ENCODE measurements at regions not wholly inside any gene's neighbourhood (a gene's known extent, or its start where the extent isn't known, plus 50 kb on each side); places are given as distances from the start of the nearest gene placed in this dataset.

- TF ChIP-seq CTCF (IDR thresholded peaks at IDR 0.05; ENCODE audit: extremely low read depth, insufficient read depth, missing control alignments), result no peak
- no peak for DNase-seq (ENCODE audit: low spot score)
Observed at GRCh38 chr18:70420146-70420898, 131.5 kb downstream of the SOCS6 start.

GRCh38 chr18:70419526-70419925 is 130.7 kb downstream of the SOCS6 start:
- in situ Hi-C loops (cut with MboI; ENCODE audit: low pct_unique_long_range_greater_than_20kb, low sequenced_read_pairs, unreplicated experiment), result no loop called here
- no peak for TF ChIP-seq CTCF (IDR thresholded peaks at IDR 0.05; ENCODE audit: extremely low read depth, insufficient read depth, missing control alignments)
- DNase-seq (ENCODE audit: low spot score), result no peak

More at GRCh38 chr18:70420146-70420898, 131.5 kb downstream of the SOCS6 start:
- in situ Hi-C loops (cut with MboI; ENCODE audit: low pct_unique_long_range_greater_than_20kb, low sequenced_read_pairs, unreplicated experiment), result no loop called here

GRCh38 chr18:70418546-70419311 is 129.9 kb downstream of the SOCS6 start:
- DNase-seq (ENCODE audit: low spot score), result peak; percentile 49
- no peak for TF ChIP-seq CTCF (IDR thresholded peaks at IDR 0.05; ENCODE audit: extremely low read depth, insufficient read depth, missing control alignments)
- in situ Hi-C loops (cut with MboI; ENCODE audit: low pct_unique_long_range_greater_than_20kb, low sequenced_read_pairs, unreplicated experiment), result no loop called here

- TF ChIP-seq CTCF (IDR thresholded peaks at IDR 0.05; ENCODE audit: extremely low read depth, insufficient read depth, missing control alignments), result no peak
- in situ Hi-C loops (cut with MboI; ENCODE audit: low pct_unique_long_range_greater_than_20kb, low sequenced_read_pairs, unreplicated experiment), result no loop called here
- no peak for DNase-seq (ENCODE audit: low spot score)
Observed at GRCh38 chr18:70417847-70418246, 129.0 kb downstream of the SOCS6 start.

GRCh38 chr18:70416496-70416895 is 127.7 kb downstream of the SOCS6 start:
- in situ Hi-C loops (cut with MboI; ENCODE audit: low pct_unique_long_range_greater_than_20kb, low sequenced_read_pairs, unreplicated experiment), result no loop called here
- TF ChIP-seq CTCF (IDR thresholded peaks at IDR 0.05; ENCODE audit: extremely low read depth, insufficient read depth, missing control alignments), result no peak
- no peak for DNase-seq (ENCODE audit: low spot score)

- in situ Hi-C loops (cut with MboI; ENCODE audit: low pct_unique_long_range_greater_than_20kb, low sequenced_read_pairs, unreplicated experiment), result no loop called here
- TF ChIP-seq CTCF (IDR thresholded peaks at IDR 0.05; ENCODE audit: extremely low read depth, insufficient read depth, missing control alignments), result no peak
- no peak for DNase-seq (ENCODE audit: low spot score)
Observed at GRCh38 chr18:70415823-70416488, 127.1 kb downstream of the SOCS6 start.
